H1 (cell line): ENCODE measurements at regions not wholly inside any gene's neighbourhood (a gene's known extent, or its start where the extent isn't known, plus 50 kb on each side); places are given as distances from the start of the nearest gene placed in this dataset.

Source experiments
- CTCF ChIA-PET: fragments of 300-600 bp; sonication (Branson Sonifier 250); formaldehyde crosslinking; loops from one replicate; lab custom pipeline; 2021; ENCODE audit not compliant: partially characterized antibody; lab: Charles Lee
- POLR2A ChIA-PET: fragments of 300-600 bp; sonication (Branson Sonifier 250); formaldehyde crosslinking; loops from one replicate; lab custom pipeline; 2021; ENCODE audit warnings: inconsistent platforms; ENCODE audit not compliant: partially characterized antibody; lab: Charles Lee
- DNase-seq, 2 experiments: peaks; one replicate each; pipeline versions ENCODE4 v3.0.0 to v3.0.0-alpha.2; 2010 to 2022; ENCODE audit warnings: low spot score in 2 of 2, low read depth in 1 of 2, mixed read lengths in 1 of 2
- FAIRE-seq: peaks from 2 replicates; lab custom pipeline; 2011; peaks lifted over from hg19 to GRCh38; lab: Jason Lieb, UNC
- H2AFZ ChIP-seq: 2 replicates; pipeline ENCODE4 v1.8.1; 2012; ENCODE audit warnings: low read length, inconsistent platforms
- H2AK5ac ChIP-seq: 2 replicates; pipeline ENCODE4 v1.6.1; 2013; ENCODE audit warnings: low read depth, low read length
- H2BK120ac ChIP-seq: replicated peaks from 2 replicates; pipeline ENCODE3; 2013; ENCODE audit warnings: low read depth, low read length, inconsistent platforms
- H2BK12ac ChIP-seq: 2 replicates; pipeline ENCODE4 v1.6.1; 2013; ENCODE audit warnings: low read depth, low read length
- H2BK15ac ChIP-seq: 2 replicates; pipeline ENCODE4 v1.6.1; 2013; ENCODE audit warnings: low read length
- H2BK20ac ChIP-seq: 2 replicates; pipeline ENCODE4 v1.6.1; 2013; ENCODE audit warnings: low read length
- H2BK5ac ChIP-seq: 2 replicates; pipeline ENCODE4 v1.6.1; 2013; ENCODE audit warnings: low read depth, low read length
- H3K14ac ChIP-seq: 2 replicates; pipeline ENCODE4 v1.6.1; 2013; ENCODE audit warnings: inconsistent platforms; ENCODE audit not compliant: insufficient read length
- H3K18ac ChIP-seq: 2 replicates; pipeline ENCODE4 v1.6.1; 2013; ENCODE audit warnings: low read length; ENCODE audit errors: extremely low read depth
- H3K23ac ChIP-seq: 2 replicates; pipeline ENCODE4 v1.6.1; 2013; ENCODE audit warnings: inconsistent platforms; ENCODE audit not compliant: insufficient read length
- H3K23me2 ChIP-seq: 2 replicates; pipeline ENCODE4 v1.6.1; 2013; ENCODE audit warnings: low read depth, low read length
- H3K27ac ChIP-seq: 2 replicates; pipeline ENCODE4 v1.6.1; 2011; ENCODE audit warnings: low read depth, low read length, inconsistent platforms
- H3K27me3 ChIP-seq, 4 experiments: replicated peaks in 1 of 4; 1 replicate in 1 of 4; 2 replicates in 3 of 4; pipeline versions ENCODE4 v1.6.1 to v1.8.1; 2011 to 2013; ENCODE audit warnings: low read length in 3 of 4, mild to moderate bottlenecking in 3 of 4, inconsistent platforms in 2 of 4, mixed read lengths in 2 of 4, moderate library complexity in 1 of 4; ENCODE audit not compliant: control insufficient read depth in 3 of 4, insufficient read depth in 3 of 4; ENCODE audit errors: extremely low read depth in 1 of 4
- H3K36me3 ChIP-seq, 4 experiments: 2 replicates each; pipeline versions ENCODE4 v1.6.1 to v1.8.1; 2011 to 2013; ENCODE audit warnings: mild to moderate bottlenecking in 4 of 4, low read length in 3 of 4, moderate library complexity in 2 of 4, control low read depth in 1 of 4, inconsistent platforms in 1 of 4; ENCODE audit not compliant: insufficient read depth in 4 of 4, control insufficient read depth in 2 of 4
- H3K4ac ChIP-seq: replicated peaks from 2 replicates; pipeline ENCODE3; 2013; ENCODE audit warnings: low read length, low read depth, mixed read lengths, inconsistent platforms; ENCODE audit not compliant: insufficient read length
- H3K4me1 ChIP-seq, 4 experiments: replicated peaks in 1 of 4; 1 replicate in 1 of 4; 2 replicates in 3 of 4; pipeline versions ENCODE4 v1.6.1 to v1.8.1; 2011 to 2013; ENCODE audit warnings: low read length in 3 of 4, inconsistent platforms in 2 of 4, mixed read lengths in 1 of 4; ENCODE audit not compliant: insufficient read depth in 4 of 4, control insufficient read depth in 3 of 4
- H3K4me2 ChIP-seq, 2 experiments: 2 replicates each; pipeline versions ENCODE4 v1.6.1 to v1.8.1; 2011 to 2013; ENCODE audit warnings: low read depth in 2 of 2, low read length in 2 of 2, control low read depth in 1 of 2, inconsistent platforms in 1 of 2, mild to moderate bottlenecking in 1 of 2; ENCODE audit not compliant: insufficient read depth in 1 of 2
- H3K4me3 ChIP-seq, 4 experiments: fragments of 200-600, 300-600 bp in 1 of 4; sonication (generic), shearing (Covaris generic), sonication (Bioruptor Twin) in 1 of 4; 2 replicates each; pipeline versions ENCODE4 v1.5.1 to v1.8.1; 2011 to 2016; ENCODE audit warnings: low read length in 4 of 4, low read depth in 3 of 4, control low read depth in 2 of 4, inconsistent platforms in 2 of 4, mild to moderate bottlenecking in 2 of 4, mixed read lengths in 1 of 4, moderate library complexity in 1 of 4; ENCODE audit not compliant: insufficient read depth in 2 of 4; ENCODE audit errors: extremely low read depth in 1 of 4
- H3K56ac ChIP-seq: replicated peaks from 2 replicates; pipeline ENCODE3; 2013; ENCODE audit warnings: low read depth, mild to moderate bottlenecking, mixed read lengths, low read length, inconsistent platforms; ENCODE audit not compliant: insufficient read length
- H3K79me1 ChIP-seq: 2 replicates; pipeline ENCODE4 v1.6.1; 2013; ENCODE audit warnings: low read depth, low read length, control low read depth
- H3K79me2 ChIP-seq, 2 experiments: 2 replicates each; pipeline versions ENCODE4 v1.6.1 to v1.8.1; 2012 to 2013; ENCODE audit warnings: low read length in 2 of 2, mild to moderate bottlenecking in 2 of 2, inconsistent platforms in 1 of 2; ENCODE audit not compliant: insufficient read depth in 2 of 2, control insufficient read depth in 1 of 2
- H3K9ac ChIP-seq, 4 experiments: replicated peaks in 1 of 4; 1 replicate in 1 of 4; 2 replicates in 3 of 4; pipeline versions ENCODE4 v1.6.1 to v1.8.1; 2011 to 2013; ENCODE audit warnings: low read depth in 3 of 4, low read length in 3 of 4, control low read depth in 2 of 4, mild to moderate bottlenecking in 2 of 4, moderate library complexity in 2 of 4, inconsistent platforms in 1 of 4; ENCODE audit errors: extremely low read depth in 1 of 4
- H3K9me3 ChIP-seq, 2 experiments: 2 replicates each; pipeline versions ENCODE4 v1.6.1 to v1.8.1; 2012 to 2013; ENCODE audit warnings: mild to moderate bottlenecking in 2 of 2, moderate library complexity in 2 of 2, control low read depth in 1 of 2, inconsistent platforms in 1 of 2, low read depth in 1 of 2, low read length in 1 of 2, mixed read lengths in 1 of 2; ENCODE audit not compliant: insufficient read depth in 2 of 2
- H4K20me1 ChIP-seq, 2 experiments: replicated peaks in 1 of 2; 2 replicates each; pipeline versions ENCODE3 to v1.8.1; 2011 to 2013; ENCODE audit warnings: inconsistent platforms in 2 of 2, low read length in 2 of 2, mild to moderate bottlenecking in 1 of 2; ENCODE audit not compliant: insufficient read depth in 2 of 2, control insufficient read depth in 1 of 2
- H4K5ac ChIP-seq: 2 replicates; pipeline ENCODE4 v1.6.1; 2013; ENCODE audit warnings: low read length, low read depth, mixed read lengths, inconsistent platforms; ENCODE audit not compliant: insufficient read length
- H4K8ac ChIP-seq: 2 replicates; pipeline ENCODE4 v1.8.0; 2013; ENCODE audit warnings: mild to moderate bottlenecking, moderate library complexity, low read length, inconsistent platforms; ENCODE audit not compliant: insufficient read depth; ENCODE audit errors: extremely low read depth
- H4K91ac ChIP-seq: replicated peaks from 2 replicates; pipeline ENCODE3; 2013; ENCODE audit warnings: low read length, mixed read lengths, inconsistent platforms; ENCODE audit not compliant: insufficient read length
- BCL11A ChIP-seq, 2 experiments: IDR thresholded peaks; one replicate each; pipeline ENCODE4 v1.6.1; 2011; ENCODE audit warnings: low read depth in 2 of 2, low read length in 2 of 2, mild to moderate bottlenecking in 2 of 2
- CREB1 ChIP-seq: IDR thresholded peaks from 2 replicates; pipeline ENCODE4 v1.6.1; 2012; ENCODE audit warnings: inconsistent platforms
- E2F6 ChIP-seq: IDR thresholded peaks from 2 replicates; pipeline ENCODE4 v1.6.1; 2012; ENCODE audit warnings: inconsistent platforms
- POU5F1 ChIP-seq: IDR thresholded peaks from 2 replicates; pipeline ENCODE4 v1.6.1; 2011; ENCODE audit warnings: low read depth, mild to moderate bottlenecking, low read length, moderate library complexity
- RFX5 ChIP-seq: IDR thresholded peaks from 2 replicates; pipeline ENCODE4 v1.6.1; 2011; ENCODE audit warnings: low read depth, low read length, improper control_type of control experiment, borderline replicate concordance
- RXRA ChIP-seq: IDR thresholded peaks from 2 replicates; pipeline ENCODE4 v1.6.1; 2011; ENCODE audit warnings: low read depth, mild to moderate bottlenecking, low read length, moderate library complexity; ENCODE audit not compliant: insufficient read depth
- SAP30 ChIP-seq: fragments of 300-600 bp; sonication (generic); IDR thresholded peaks from 2 replicates; pipeline ENCODE4 v1.7.1; 2012; ENCODE audit warnings: low read length, moderate library complexity, mild to moderate bottlenecking, inconsistent platforms; ENCODE audit not compliant: insufficient read depth, insufficient replicate concordance
- SIRT6 ChIP-seq: IDR thresholded peaks from one replicate; pipeline ENCODE4 v1.7.1; 2012; ENCODE audit warnings: low read length, inconsistent platforms
- SP1 ChIP-seq: IDR thresholded peaks from 2 replicates; pipeline ENCODE4 v1.6.1; 2011; ENCODE audit warnings: low read depth, low read length
- SUZ12 ChIP-seq: fragments of 200-600 bp; sonication (generic); IDR thresholded peaks from 2 replicates; pipeline ENCODE4 v1.6.1; 2012; ENCODE audit warnings: mild to moderate bottlenecking, inconsistent platforms, low read length, moderate library complexity, mixed read lengths
- TAF7 ChIP-seq: optimal IDR thresholded peaks from 2 replicates; pipeline ENCODE3; 2011; ENCODE audit warnings: low read depth, mild to moderate bottlenecking, inconsistent platforms, low read length, moderate library complexity, borderline replicate concordance
- TBP ChIP-seq: IDR thresholded peaks from 2 replicates; pipeline ENCODE4 v1.6.1; 2011; ENCODE audit warnings: low read depth, low read length, improper control_type of control experiment
- TEAD4 ChIP-seq: IDR thresholded peaks from 2 replicates; pipeline ENCODE4 v1.6.1; 2012; ENCODE audit warnings: low read depth, low read length, inconsistent platforms, mixed read lengths

- Histone ChIP-seq H3K27ac (no peak overlapping the region), H2BK12ac (no peak overlapping the region), H2AK5ac (no peak overlapping the region), H3K4ac (no peak overlapping the region), H3K79me2 (no peaks in the 10 kb centered on the region), H3K4me3 (no peak overlapping the region), H3K36me3 (no peaks in the 10 kb centered on the region), H3K9ac (no peak overlapping the region), H2BK15ac (no peak overlapping the region), H2BK120ac (no peak overlapping the region), H4K91ac (no peak overlapping the region), H3K4me2 (no peak overlapping the region), H3K4me1 (no peaks in the 10 kb centered on the region), H2BK20ac (no peak overlapping the region), H3K9me3 (no peaks in the 10 kb centered on the region), H3K56ac (no peak overlapping the region), H4K5ac (no peak overlapping the region), H3K14ac (no peak overlapping the region), H3K23me2 (no peaks in the 10 kb centered on the region), H3K18ac (no peak overlapping the region), H4K20me1 (no peaks in the 10 kb centered on the region), H2BK5ac (no peak overlapping the region), H2AFZ (no peak overlapping the region), H4K8ac (no peak overlapping the region), H3K79me1 (no peaks in the 10 kb centered on the region), H3K27me3 (no peaks in the 10 kb centered on the region), H3K23ac (no peak overlapping the region)
- POLR2A ChIA-PET: no interaction called here
- DNase-seq (no peak), FAIRE-seq (no peak)
- CTCF ChIA-PET: no interaction called here
- TF ChIP-seq CREB1: no peak
- no peak for TF ChIP-seq E2F6
- TF ChIP-seq RFX5: no peak
- TF ChIP-seq SAP30: no peak
- no peak for TF ChIP-seq TEAD4
- TF ChIP-seq SP1: no peak
- no peak for TF ChIP-seq BCL11A (IDR thresholded peaks at IDR 0.05; ENCODE audit: low read depth in 2 of 2, low read length in 2 of 2)
- TF ChIP-seq POU5F1: no peak
- TF ChIP-seq RXRA: no peak
- no peak for TF ChIP-seq SUZ12
- no peak for TF ChIP-seq SIRT6
- no peak for TF ChIP-seq TAF7
- TF ChIP-seq TBP: no peak
These were observed 362.3 kb upstream of the BCHE start for GRCh38 chr3:166199491-166199890.
